ENCODE measurements at regions not wholly inside any gene's neighbourhood (a gene's known extent, or its start where the extent isn't known, plus 50 kb on each side); places are given as distances from the start of the nearest gene placed in this dataset.

GRCh38 chr10:14391342-14391741, 60.6 kb upstream of the FRMD4A start:
- DNase-seq (ENCODE audit: low spot score) = no peak

DNA sequence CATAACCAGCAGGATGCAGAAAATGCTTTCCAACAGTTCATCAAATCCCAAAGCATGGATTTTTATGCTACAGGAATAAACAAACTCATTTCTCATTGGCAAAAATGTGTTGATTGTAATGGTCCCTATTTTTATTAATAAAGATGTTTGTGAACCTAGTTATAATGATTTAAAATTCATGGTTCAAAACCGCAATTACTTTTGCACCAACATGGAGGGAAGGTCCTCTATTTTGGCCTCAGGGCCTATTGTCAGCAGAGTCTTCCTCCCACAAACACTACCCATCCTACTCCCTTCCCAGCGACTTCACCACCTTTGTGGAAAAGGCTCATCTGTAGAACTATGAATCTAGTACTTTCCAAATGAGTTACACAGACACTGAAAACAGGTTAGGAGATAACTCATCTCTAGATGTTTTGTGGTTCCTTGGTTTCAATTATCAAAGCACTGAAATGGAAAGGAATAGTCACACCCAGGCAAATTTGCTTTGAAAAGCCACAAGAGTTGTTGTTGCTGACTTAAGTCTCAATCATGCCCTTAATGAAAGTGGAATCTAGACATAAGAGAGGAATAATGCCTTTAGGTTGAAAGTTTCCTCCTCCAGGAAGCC, 59.4 kb upstream of the FRMD4A start:
- DNase-seq (ENCODE audit: low spot score) = no peak

DNA sequence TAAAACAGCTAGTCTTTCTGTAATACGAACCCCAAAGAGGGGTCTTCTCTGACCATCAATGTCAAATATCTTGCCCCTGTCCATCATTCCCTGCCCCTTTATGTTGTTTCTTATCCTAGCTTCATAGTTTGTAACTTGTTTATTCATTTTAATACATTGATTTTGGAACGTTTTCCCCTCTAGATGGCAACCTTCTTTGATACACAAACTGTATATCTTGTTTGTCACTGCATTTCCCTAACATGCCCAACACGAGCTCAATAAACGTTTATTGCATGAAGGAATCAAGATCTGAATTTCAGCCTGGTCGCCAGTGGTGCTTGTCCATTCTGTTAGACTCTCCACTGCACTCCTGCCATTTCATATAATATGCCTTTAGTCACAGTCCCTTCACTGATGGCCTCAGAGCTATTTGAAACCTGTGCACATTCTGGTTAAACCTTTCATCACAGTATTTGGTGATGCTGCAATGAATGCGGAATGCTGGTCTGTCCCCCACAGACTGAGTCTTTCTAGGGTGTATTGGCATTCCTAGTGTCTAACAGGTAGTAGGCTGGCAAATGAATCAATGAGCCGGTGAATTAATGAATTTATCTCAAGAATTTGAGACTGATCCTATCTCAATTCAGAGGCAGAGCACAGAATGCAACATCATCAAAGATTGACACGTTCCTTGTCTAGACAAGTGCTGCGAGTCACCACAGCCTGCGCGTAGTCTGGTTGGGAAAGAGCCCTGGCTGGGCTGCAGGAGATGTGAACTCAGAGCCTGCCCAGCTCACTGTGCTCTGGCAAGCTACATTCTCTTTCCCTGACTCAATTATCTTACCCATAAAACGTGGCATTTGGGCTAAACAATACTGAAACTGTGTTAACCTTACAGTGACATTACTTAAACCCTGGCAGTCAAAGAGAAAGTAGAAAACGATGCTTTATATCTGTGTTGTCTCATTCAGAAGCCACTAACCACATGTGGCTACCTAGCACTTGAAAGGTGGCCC, 55.2 kb upstream of the FRMD4A start:
- DNase-seq (ENCODE audit: low spot score) = peak; percentile 28

DNA sequence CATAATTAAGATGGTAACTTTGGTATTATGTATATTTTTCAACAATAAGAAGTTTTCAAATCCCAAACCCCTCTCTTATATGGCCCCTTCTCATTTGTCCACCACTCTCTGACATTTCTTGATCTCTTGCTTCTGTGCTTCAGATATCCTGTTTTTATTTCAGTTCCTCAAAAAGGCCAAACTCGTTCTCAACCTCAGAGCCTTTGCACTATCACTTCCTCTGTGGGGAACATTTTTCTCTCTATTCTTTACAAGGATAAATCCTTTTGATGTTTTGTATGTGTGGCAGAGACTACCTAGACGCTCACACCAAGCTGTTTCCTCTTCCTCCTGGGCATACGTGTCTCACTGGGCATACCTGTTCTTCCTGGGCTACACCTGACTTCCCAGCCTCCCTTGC, 54.2 kb upstream of the FRMD4A start:
- no peak for DNase-seq (ENCODE audit: low spot score)

DNA sequence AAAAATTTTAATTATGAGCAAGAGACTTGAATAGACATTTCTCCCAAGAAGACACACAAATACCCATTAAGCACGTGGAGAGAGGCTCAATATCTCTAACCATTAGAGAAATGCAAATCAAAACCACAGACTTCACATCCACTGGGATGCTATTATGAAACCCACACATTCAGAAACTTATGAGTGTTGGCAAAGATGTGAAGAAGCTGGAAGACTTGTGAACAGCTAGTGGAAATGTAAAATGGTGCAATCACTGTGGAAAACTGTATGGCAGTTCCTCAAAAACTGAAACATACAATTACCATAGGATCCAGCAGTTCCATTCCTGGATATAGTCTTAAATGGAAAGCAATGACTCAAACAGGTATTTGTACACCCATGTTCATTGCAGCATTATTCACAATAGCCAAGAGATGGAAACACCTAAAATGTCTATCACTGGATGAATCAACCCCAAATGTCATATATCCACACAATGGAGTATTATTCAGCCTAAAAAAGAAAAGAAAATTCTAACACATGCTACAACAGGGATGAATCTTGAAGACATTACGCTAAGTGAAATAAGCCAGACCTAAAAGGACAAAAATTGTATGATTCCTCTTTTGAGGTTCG, 53.5 kb upstream of the FRMD4A start:
- DNase-seq (ENCODE audit: low spot score) = no peak

DNA sequence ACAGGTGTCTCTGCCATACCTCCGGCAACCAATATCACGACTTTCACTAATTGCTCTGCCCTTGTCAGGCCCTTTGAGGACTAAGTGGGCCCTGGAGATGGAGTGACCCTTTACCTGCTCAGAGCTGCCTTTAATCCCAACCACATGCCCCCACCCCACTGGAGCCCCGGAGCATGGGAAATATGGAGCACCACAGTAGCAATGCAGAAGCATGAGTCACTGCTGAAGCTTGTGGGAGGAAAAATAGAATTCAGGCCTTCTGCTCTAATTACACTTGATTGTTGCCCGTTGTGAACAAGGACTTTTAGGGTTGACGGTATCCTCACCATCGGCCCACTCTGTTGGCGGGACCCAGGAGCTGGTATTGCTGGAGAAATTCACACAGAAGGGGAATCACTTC, 52.5 kb upstream of the FRMD4A start:
- DNase-seq (ENCODE audit: low spot score) = no peak

- no peak for DNase-seq (ENCODE audit: low spot score)
Measured at GRCh38 chr10:14382531-14382930, 51.8 kb upstream of the FRMD4A start.

DNA sequence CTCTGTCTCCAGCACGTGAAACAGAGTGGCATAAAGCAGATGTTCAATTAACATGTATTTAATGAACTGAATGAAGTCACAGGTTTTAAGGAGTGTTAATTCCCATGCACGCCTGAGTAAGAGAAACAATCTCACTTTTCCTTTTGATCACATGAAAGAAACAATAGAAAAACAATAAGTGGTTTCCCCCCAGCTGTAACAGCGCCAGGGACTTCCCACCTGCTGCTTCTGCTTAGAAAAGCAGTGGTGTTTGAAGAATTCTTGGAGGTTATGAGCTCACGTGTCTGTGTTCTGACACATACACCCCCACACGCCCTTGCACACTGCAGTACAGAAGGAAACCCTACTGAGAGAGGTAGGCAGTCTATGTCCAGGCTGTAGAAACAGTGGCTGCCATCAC, 51.3 kb upstream of the FRMD4A start:
- DNase-seq (ENCODE audit: low spot score) = no peak

GRCh38 chr10:14381475-14381874, 50.8 kb upstream of the FRMD4A start:
- no peak for DNase-seq (ENCODE audit: low spot score)

GRCh38 chr10:14380746-14381145, 50.0 kb upstream of the FRMD4A start:
- no peak for DNase-seq (ENCODE audit: low spot score)

All from NAMALWA (cell line).